HepG2 (cell line): ENCODE measurements at regions not wholly inside any gene's neighbourhood (a gene's known extent, or its start where the extent isn't known, plus 50 kb on each side); places are given as distances from the start of the nearest gene placed in this dataset.

Source experiments
- EHMT2 ChIP-seq: fragments of 200-600 bp; sonication (generic); IDR thresholded peaks from 2 replicates; pipeline ENCODE4 v1.7.0; 2017; ENCODE audit warnings: antibody characterized with exemption, low read depth, low read length, borderline replicate concordance
- POLR2A ChIP-seq, 2 experiments: IDR thresholded peaks; 2 replicates each; pipeline ENCODE4 v1.6.1; 2011; ENCODE audit warnings: low read depth in 2 of 2, low read length in 2 of 2, mild to moderate bottlenecking in 1 of 2, moderate library complexity in 1 of 2; ENCODE audit not compliant: insufficient read depth in 1 of 2
- YY1 ChIP-seq: IDR thresholded peaks from 2 replicates; pipeline ENCODE4 v1.6.1; 2011; ENCODE audit warnings: low read length, low read depth, moderate library complexity, mild to moderate bottlenecking; ENCODE audit not compliant: insufficient read depth, insufficient replicate concordance
- ZNF510 ChIP-seq: sonication (generic); formaldehyde crosslinking; IDR thresholded peaks from 2 replicates; pipeline ENCODE4 v1.4.0; 2020; ENCODE audit warnings: low read depth, mild to moderate bottlenecking, missing genetic modification reagents
- ZNF850 ChIP-seq: sonication (generic); formaldehyde crosslinking; conservative IDR thresholded peaks from 2 replicates; pipeline ENCODE4 v1.9.0; 2021; ENCODE audit warnings: mild to moderate bottlenecking, missing genetic modification reagents

- no peak for TF ChIP-seq EHMT2
- no peak for TF ChIP-seq ZNF510 (CRISPR knock-in tag)
- TF ChIP-seq POLR2A (IDR thresholded peaks at IDR 0.05; ENCODE audit: insufficient read depth in 1 of 2, low read depth in 2 of 2, low read length in 2 of 2): no peak
- TF ChIP-seq ZNF850: no peak
- no peak for TF ChIP-seq YY1
These were observed 540.7 kb downstream of the METTL4 start for GRCh38 chr18:2030647-2031046.
